IPS-20b (cell line): ENCODE measurements at regions not wholly inside any gene's neighbourhood (a gene's known extent, or its start where the extent isn't known, plus 50 kb on each side); places are given as distances from the start of the nearest gene placed in this dataset.

Experiments used
- H3K27ac ChIP-seq: one replicate; pipeline ENCODE4 v1.5.1; 2013; ENCODE audit warnings: low read length
- H3K27me3 ChIP-seq: 2 replicates; pipeline ENCODE4 v1.6.1; 2013; ENCODE audit warnings: mild to moderate bottlenecking, low read length, inconsistent platforms; ENCODE audit not compliant: insufficient read depth
- H3K36me3 ChIP-seq: 2 replicates; pipeline ENCODE4 v1.6.1; 2013; ENCODE audit warnings: low read depth, mild to moderate bottlenecking, inconsistent platforms, low read length, moderate library complexity; ENCODE audit not compliant: insufficient read depth
- H3K4me1 ChIP-seq: 2 replicates; pipeline ENCODE4 v1.6.1; 2013; ENCODE audit warnings: mild to moderate bottlenecking, control low read depth, inconsistent platforms, low read length, moderate library complexity; ENCODE audit not compliant: insufficient read depth
- H3K4me3 ChIP-seq: 2 replicates; pipeline ENCODE4 v1.5.1; 2013; ENCODE audit warnings: mild to moderate bottlenecking, low read length, inconsistent platforms
- H3K9ac ChIP-seq: 2 replicates; pipeline ENCODE4 v1.6.1; 2013; ENCODE audit warnings: low read depth, mild to moderate bottlenecking, inconsistent platforms, low read length, moderate library complexity
- H3K9me3 ChIP-seq: 2 replicates; pipeline ENCODE4 v1.6.1; 2013; ENCODE audit warnings: mild to moderate bottlenecking, low read depth, low read length, inconsistent platforms; ENCODE audit not compliant: insufficient read depth

DNA sequence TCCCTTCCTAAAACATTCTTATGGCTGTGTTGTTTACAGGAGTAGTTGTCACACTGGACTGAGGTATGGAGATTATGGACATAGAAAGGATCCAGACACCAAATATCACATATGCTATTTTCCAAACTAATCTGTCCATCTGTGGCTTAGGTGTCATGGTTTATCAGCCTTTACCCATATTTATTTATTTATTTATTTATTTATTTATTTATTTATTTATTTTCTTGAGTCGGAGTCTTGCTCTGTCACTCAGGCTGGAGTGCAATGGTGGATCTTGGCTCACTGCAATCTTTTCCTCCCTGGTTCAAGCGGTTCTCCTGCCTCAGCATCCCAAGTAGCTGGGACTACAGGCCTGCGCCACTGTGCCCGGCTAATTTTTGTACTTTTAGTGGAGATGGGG lies 1103.1 kb downstream of the MAT2B start:
- H3K27ac ChIP-seq: no peak overlapping the region
- no peak overlapping the region for H3K9ac ChIP-seq
- H3K36me3 ChIP-seq: no peaks in the 10 kb centered on the region
- H3K4me3 ChIP-seq: no peak overlapping the region
- no peaks in the 10 kb centered on the region for H3K27me3 ChIP-seq
- no peaks in the 10 kb centered on the region for H3K4me1 ChIP-seq
- H3K9me3 ChIP-seq: no peaks in the 10 kb centered on the region

DNA sequence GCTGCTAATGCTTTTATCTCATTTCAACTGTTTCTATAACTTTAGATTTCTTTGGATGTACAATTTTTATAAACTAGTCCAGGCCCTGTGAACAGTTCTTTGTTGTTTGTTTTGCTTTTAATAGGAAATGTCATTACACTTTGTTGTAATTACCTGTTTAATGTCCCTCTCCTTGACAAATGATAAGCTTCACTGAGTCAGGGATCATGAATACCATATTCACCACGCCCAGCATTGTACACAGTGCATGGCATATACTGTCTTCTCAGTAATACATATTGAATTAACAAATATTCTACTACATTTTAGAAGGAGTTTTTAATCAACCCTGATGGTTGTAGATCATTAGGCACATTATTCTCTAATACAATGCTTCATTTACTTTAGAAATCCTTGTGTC lies 1105.0 kb downstream of the MAT2B start:
- Histone ChIP-seq H3K4me3 (no peak overlapping the region), H3K9me3 (no peaks in the 10 kb centered on the region), H3K27me3 (no peaks in the 10 kb centered on the region), H3K4me1 (no peaks in the 10 kb centered on the region), H3K36me3 (no peaks in the 10 kb centered on the region), H3K27ac (no peak overlapping the region), H3K9ac (no peak overlapping the region)

DNA sequence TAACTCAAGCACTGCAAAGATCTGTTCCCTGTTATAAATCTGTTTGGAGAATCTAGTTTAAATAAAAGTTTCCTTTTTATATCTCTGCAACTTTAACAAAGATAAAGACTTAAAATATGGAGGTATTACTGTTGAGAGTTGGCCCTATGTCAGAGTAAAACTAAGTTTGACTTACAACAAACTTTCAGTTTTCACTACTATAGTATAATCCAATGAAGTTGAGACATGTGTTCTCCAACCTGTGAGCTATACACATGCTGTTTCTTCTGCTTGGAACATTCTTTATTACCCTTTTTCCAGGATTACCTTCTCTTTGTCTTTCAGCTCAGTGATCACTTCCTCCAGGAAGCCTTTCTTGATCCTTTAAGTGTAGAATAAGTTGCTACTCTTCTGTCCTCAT lies 1109.3 kb downstream of the MAT2B start:
- no peak overlapping the region for H3K4me3 ChIP-seq
- no peak overlapping the region for H3K9ac ChIP-seq
- H3K4me1 ChIP-seq: no peaks in the 10 kb centered on the region
- no peaks in the 10 kb centered on the region for H3K9me3 ChIP-seq
- no peaks in the 10 kb centered on the region for H3K27me3 ChIP-seq
- no peak overlapping the region for H3K27ac ChIP-seq
- H3K36me3 ChIP-seq: no peaks in the 10 kb centered on the region

DNA sequence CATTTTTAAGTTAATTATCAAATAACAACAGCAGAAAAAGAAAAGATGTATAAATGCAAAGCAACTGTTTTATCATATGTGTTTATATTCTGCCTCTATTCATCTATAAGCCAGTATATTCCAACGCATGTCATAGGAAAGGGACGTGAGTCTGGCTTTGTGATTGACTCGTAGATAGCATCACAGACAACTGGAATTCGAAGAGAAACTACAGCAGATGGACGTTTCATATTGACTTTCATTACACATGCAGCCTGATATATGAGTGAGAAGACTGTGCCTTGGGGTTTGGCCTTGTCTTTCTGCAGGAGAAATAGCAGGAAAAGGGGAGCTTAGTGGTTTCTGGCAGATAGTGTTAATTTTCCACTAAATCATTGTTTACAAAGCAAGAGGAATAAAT lies 1111.9 kb downstream of the MAT2B start:
- H3K36me3 ChIP-seq: no peaks in the 10 kb centered on the region
- H3K27ac ChIP-seq: no peak overlapping the region
- peaks cover 4% of the 10 kb centered on the region; the same call in 1 of the 2 replicates for H3K4me1 ChIP-seq
- no peaks in the 10 kb centered on the region for H3K27me3 ChIP-seq
- H3K9me3 ChIP-seq: no peaks in the 10 kb centered on the region
- H3K4me3 ChIP-seq: no peak overlapping the region
- no peak overlapping the region for H3K9ac ChIP-seq

DNA sequence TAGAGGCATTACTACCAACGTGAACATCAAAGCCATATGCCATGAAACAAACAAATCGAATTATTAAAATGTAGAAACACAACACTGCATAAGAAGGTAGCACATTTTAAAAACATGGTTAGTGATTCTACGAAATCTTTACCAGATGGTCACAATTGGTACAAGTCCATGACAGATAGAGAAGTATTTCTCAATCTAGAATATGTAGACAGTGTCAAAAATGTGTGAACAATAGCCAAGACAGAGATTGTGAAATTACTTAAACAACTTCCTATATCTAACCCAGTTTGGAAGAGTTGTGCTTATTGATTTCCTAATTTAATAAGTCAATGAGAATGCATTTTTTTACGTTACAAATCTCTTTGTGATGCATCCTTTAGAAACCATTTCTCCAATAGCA lies 1121.6 kb downstream of the MAT2B start:
- H3K36me3 ChIP-seq: no peaks in the 10 kb centered on the region
- no peaks in the 10 kb centered on the region for H3K9me3 ChIP-seq
- H3K27me3 ChIP-seq: no peaks in the 10 kb centered on the region
- no peak overlapping the region for H3K27ac ChIP-seq
- no peak overlapping the region for H3K4me3 ChIP-seq
- no peaks in the 10 kb centered on the region for H3K4me1 ChIP-seq
- no peak overlapping the region for H3K9ac ChIP-seq

DNA sequence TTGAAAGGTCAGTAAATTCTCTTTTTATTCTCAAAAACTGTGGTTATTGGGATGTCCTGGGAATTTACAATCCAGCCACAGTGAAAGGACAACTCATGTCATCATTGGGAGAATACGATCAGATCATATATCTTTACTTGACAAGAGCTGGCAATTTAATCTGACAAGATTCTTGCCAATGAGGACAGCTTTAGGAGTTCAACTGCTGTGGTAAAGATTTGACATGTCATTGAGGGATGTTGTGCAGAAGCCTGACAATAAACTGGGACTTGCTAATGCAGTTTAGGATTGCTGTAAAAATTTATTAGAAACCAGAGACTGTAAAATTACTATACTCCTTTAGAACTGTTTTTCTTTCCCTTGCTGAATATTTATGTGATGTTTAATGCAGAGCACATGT lies 1131.0 kb downstream of the MAT2B start:
- Histone ChIP-seq H3K4me3 (no peak overlapping the region), H3K27ac (no peak overlapping the region), H3K27me3 (no peaks in the 10 kb centered on the region), H3K4me1 (no peaks in the 10 kb centered on the region), H3K36me3 (no peaks in the 10 kb centered on the region), H3K9ac (no peak overlapping the region), H3K9me3 (no peaks in the 10 kb centered on the region)

DNA sequence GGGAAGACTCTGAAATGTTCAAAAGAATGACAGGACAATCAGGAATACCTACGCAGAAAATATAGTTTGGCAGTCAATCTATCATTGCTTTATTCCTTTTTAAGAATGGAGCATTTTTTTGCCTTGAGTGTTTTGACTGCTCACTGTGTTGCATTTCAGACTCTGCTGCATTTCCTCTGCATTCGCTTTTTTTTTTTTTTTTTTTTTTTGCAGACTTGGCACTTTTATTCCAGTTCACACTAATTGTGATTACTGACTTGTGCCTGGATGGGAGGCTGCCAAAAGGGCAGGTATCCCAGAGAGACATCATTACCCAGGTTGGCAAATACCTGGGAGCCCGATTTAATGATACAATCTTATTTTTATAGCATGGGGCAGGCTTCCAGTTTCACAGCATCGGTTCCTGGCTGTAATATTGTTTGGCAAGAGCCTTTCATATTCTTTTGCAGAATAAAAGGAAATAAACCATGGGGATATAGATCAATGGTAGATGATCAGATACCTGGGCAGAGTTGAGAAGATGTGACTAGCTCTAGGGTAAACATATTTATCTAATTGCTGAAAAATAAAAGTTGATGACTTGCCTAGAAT lies 1132.6 kb downstream of the MAT2B start:
- no peak overlapping the region for H3K9ac ChIP-seq
- H3K4me1 ChIP-seq: no peaks in the 10 kb centered on the region
- no peak overlapping the region for H3K4me3 ChIP-seq
- no peak overlapping the region for H3K27ac ChIP-seq
- H3K27me3 ChIP-seq: no peaks in the 10 kb centered on the region
- H3K36me3 ChIP-seq: no peaks in the 10 kb centered on the region
- H3K9me3 ChIP-seq: no peaks in the 10 kb centered on the region

DNA sequence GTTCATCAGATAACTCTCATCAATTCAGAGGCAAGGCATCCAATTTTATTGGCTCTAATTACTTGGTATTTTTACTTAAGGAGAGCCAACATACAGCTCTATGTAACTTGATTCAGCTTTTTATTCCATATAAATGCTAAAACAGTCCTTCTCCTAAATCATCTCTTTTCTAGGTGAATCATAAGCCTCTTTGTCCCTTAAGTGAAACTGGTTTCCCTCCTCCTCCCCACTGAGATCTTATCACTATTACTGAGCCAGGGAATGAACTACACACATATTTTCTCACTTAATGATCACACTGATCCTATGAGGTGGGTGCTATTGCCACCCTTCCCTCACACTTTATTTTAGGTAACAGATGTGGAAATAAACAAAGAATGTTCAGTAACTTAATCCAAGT lies 1143.8 kb downstream of the MAT2B start:
- H3K27ac ChIP-seq: no peak overlapping the region
- no peaks in the 10 kb centered on the region for H3K9me3 ChIP-seq
- no peaks in the 10 kb centered on the region for H3K27me3 ChIP-seq
- no peaks in the 10 kb centered on the region for H3K4me1 ChIP-seq
- H3K4me3 ChIP-seq: no peak overlapping the region
- no peaks in the 10 kb centered on the region for H3K36me3 ChIP-seq
- H3K9ac ChIP-seq: no peak overlapping the region

DNA sequence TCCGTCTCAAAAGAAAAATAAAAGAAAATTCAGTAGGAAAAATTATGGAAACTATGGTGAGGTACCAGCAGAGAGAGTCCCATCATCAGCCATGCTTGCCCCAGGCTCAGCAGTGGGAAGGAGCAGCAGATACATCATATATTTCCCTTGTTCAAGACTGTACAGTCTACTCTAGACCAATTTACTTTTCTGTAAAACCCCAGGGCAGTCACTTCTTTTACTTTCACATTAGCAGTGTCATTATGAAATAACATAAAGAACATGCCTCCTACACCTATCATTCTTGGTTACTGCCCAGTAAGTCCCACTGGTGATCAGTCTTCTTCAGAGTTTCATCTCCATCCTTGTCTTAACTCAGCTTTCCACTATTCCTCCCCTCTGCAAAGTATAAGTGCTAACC lies 1145.0 kb downstream of the MAT2B start:
- Histone ChIP-seq H3K9me3 (no peaks in the 10 kb centered on the region), H3K9ac (no peak overlapping the region), H3K27me3 (no peaks in the 10 kb centered on the region), H3K36me3 (no peaks in the 10 kb centered on the region), H3K27ac (no peak overlapping the region), H3K4me1 (no peaks in the 10 kb centered on the region), H3K4me3 (no peak overlapping the region)

DNA sequence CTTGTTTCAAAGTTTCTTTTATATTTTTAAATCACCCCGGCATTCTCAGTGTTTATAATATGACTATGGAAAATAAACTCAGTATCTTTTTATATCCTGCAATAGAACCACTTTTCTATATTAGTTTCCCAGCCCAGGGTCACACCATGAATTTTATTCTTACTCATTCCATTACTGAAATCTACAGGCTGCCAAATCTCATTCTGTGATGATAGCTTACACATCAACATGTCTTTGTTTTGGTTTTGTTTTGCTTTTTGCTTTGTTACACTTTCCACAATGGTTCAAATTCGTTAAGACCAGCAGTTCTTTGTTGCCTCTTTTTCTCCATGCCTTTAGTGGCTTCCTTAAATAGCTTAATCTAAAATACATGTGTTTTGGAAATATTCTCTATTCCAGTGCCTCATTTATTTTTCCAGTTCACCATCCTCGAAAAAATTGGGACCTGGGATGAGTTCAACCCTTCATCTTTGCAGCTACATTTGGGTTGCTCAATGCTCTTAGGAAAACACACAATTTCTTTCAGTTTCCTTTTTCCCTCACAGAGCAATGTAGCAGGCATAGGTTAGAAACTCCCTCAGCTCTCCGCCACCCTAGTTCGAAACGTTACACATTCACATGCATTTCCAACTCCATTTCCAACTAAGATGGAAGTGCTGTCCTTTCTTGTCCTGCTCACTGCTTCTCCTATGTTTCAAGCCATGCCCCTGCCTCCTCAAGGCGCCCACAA lies 1146.3 kb downstream of the MAT2B start:
- Histone ChIP-seq H3K4me3 (no peak overlapping the region), H3K36me3 (no peaks in the 10 kb centered on the region), H3K27ac (no peak overlapping the region), H3K9me3 (no peaks in the 10 kb centered on the region), H3K4me1 (no peaks in the 10 kb centered on the region), H3K9ac (no peak overlapping the region), H3K27me3 (no peaks in the 10 kb centered on the region)

DNA sequence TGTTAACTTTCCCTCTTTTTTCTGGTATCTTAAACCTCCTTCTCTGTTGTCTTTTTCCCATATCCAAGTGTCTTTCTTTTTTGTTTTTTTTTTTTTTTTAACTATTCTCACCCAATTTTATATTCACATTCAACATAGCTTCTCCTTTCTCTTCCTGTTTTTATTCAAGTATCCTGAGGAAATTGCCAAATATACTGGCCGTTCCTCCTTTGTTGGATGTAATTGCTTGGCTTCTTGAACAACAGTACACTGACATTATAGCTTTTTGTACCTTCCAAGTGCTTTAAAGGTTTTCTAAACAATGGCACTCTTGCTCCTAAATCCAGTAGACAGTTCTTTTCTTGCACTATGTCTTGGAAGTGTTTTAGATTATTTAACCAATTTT lies 1146.8 kb downstream of the MAT2B start:
- H3K9ac ChIP-seq: no peak overlapping the region
- H3K4me3 ChIP-seq: no peak overlapping the region
- H3K9me3 ChIP-seq: no peaks in the 10 kb centered on the region
- no peaks in the 10 kb centered on the region for H3K36me3 ChIP-seq
- no peaks in the 10 kb centered on the region for H3K4me1 ChIP-seq
- no peaks in the 10 kb centered on the region for H3K27me3 ChIP-seq
- no peak overlapping the region for H3K27ac ChIP-seq

DNA sequence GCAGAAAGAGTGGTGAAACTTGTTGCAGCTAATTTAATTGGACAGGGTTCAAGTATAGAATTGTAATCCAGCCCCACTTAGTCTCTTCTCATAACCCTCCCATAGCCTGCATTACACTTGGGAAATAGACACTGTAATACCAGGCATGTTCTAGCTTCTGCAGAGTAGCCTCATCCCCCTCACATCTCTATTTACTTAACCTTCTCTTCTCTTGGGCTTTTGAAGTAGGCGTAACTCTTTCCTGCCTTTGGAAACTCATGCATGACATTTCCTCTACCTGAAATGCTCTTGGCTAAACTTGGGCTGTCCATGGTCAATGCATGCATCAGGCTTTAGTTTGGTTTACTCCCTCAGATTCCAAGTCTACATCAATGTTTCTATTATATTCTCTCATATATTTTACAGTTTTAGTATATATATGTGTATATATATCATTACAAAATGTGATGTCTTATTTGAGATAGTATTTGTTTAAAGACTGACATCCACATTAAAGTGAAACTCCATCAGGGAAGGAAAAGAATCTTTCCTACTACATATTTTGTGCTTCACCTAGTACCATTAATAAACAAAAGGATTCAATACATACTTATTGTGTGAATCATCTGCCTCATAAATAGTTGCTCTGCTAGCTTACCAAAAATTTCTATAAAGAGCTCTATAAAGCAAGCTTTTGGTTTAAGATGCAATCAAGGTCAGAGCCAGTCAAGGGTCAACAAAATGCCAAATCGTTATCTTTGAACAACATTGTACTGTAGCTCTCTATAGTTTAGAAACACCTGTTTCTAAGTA lies 1158.0 kb downstream of the MAT2B start:
- Histone ChIP-seq H3K9me3 (no peaks in the 10 kb centered on the region), H3K4me3 (no peak overlapping the region), H3K36me3 (no peaks in the 10 kb centered on the region), H3K27me3 (no peaks in the 10 kb centered on the region), H3K4me1 (peaks cover 5% of the 10 kb centered on the region; the same call in 1 of the 2 replicates), H3K9ac (no peak overlapping the region), H3K27ac (no peak overlapping the region)
